ENCODE measurements at regions not wholly inside any gene's neighbourhood (a gene's known extent, or its start where the extent isn't known, plus 50 kb on each side); places are given as distances from the start of the nearest gene placed in this dataset.

- Histone ChIP-seq H3K27me3 (ENCODE audit: control insufficient read depth, insufficient read depth, low read length) (no peaks in the 10 kb centered on the region), H3K9me3 (ENCODE audit: control insufficient read depth, insufficient read depth, low read length) (no peaks in the 10 kb centered on the region), H3K4me3 (ENCODE audit: low read depth, low read length) (no peak overlapping the region), H3K27ac (ENCODE audit: low read depth, low read length) (no peak overlapping the region)
- CTCF ChIA-PET = no interaction called here
- TF ChIP-seq CTCF (IDR thresholded peaks at IDR 0.05; ENCODE audit: low read depth, low read length) = no peak
- no peak for DNase-seq (ENCODE audit: low read depth, low spot score)
- POLR2A ChIA-PET = no interaction called here
Observed at GRCh38 chr20:7657569-7657968, 282.7 kb downstream of the HAO1 start.

DNA sequence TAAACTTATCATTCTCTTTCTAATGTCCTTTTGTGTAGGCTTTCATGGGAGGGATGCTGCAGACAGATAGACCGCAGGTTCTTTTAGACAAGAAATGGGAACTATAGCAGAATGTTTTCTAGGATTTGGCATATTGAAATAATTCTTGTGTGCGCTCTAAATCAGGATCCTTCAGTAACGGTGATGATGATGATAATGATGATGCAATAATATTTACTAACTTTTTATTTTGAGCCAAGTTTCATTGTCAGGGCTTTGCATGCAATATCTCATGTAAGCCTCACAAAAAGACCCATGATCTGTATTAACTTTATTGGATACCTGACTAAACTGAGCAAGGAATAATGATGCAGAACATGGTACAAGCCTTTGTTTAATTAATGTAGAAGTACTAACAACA lies 280.1 kb downstream of the HAO1 start:
- H3K27me3 ChIP-seq (ENCODE audit: control insufficient read depth, insufficient read depth, low read length) = no peaks in the 10 kb centered on the region
- CTCF ChIA-PET = no interaction called here
- POLR2A ChIA-PET = no interaction called here
- no peak overlapping the region for H3K27ac ChIP-seq (ENCODE audit: low read depth, low read length)
- no peak overlapping the region for H3K4me3 ChIP-seq (ENCODE audit: low read depth, low read length)
- no peak for TF ChIP-seq CTCF (IDR thresholded peaks at IDR 0.05; ENCODE audit: low read depth, low read length)
- DNase-seq (ENCODE audit: low read depth, low spot score) = no peak
- H3K9me3 ChIP-seq (ENCODE audit: control insufficient read depth, insufficient read depth, low read length) = no peaks in the 10 kb centered on the region; the same call in 1 of the 2 replicates

DNA sequence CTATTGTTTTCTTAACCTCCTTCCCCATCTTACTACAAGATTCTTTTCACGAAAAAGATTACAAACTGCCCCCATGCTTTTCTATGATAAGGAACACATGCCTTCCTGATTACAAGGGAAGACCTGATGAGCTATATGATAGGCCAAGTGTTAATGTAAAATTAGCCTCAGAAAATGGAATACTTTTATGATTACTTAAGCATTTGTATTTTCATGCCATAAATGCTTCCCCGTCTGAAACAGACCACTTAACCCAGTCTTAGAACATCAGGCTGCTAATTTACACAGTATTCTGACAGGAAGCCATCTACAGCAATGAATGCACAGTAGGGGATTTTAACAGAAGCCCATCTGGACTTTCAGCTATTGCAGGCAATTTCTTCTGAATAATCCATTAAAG lies 274.9 kb downstream of the HAO1 start:
- CTCF ChIA-PET = no interaction called here
- no peak for DNase-seq (ENCODE audit: low read depth, low spot score)
- no peak for TF ChIP-seq CTCF (IDR thresholded peaks at IDR 0.05; ENCODE audit: low read depth, low read length)

DNA sequence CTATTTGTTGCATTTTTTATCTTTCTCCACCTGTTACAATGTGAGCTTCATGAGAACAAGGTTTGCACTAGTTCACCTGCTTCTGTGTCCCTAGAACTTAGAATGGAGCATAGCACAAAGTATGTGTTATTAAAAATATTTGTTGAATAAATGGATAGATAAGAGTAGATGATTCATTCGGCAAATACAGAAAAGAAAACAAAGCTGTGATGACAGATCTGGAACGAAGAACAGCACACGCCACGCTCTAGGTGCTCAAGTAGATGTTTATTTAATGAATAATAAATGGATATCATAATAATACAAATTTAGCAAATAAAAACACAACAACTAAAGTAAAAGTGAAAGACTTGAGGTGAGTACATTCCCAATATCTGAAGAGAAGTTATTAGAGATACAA lies 273.1 kb downstream of the HAO1 start:
- ChIA-PET POLR2A (no interaction called here), CTCF (no interaction called here)
- H3K9me3 ChIP-seq (ENCODE audit: control insufficient read depth, insufficient read depth, low read length) = no peaks in the 10 kb centered on the region; the same call in 1 of the 2 replicates
- TF ChIP-seq CTCF (IDR thresholded peaks at IDR 0.05; ENCODE audit: low read depth, low read length) = no peak
- H3K27me3 ChIP-seq (ENCODE audit: control insufficient read depth, insufficient read depth, low read length) = no peaks in the 10 kb centered on the region
- no peak overlapping the region for H3K4me3 ChIP-seq (ENCODE audit: low read depth, low read length)
- no peak overlapping the region for H3K27ac ChIP-seq (ENCODE audit: low read depth, low read length)
- DNase-seq (ENCODE audit: low read depth, low spot score) = no peak

More for the DNA sequence above, 274.9 kb downstream of the HAO1 start:
- POLR2A ChIA-PET = no interaction called here
- H3K4me3 ChIP-seq (ENCODE audit: low read depth, low read length) = no peak overlapping the region
- H3K27ac ChIP-seq (ENCODE audit: low read depth, low read length) = no peak overlapping the region
- no peaks in the 10 kb centered on the region; the same call in 1 of the 2 replicates for H3K9me3 ChIP-seq (ENCODE audit: control insufficient read depth, insufficient read depth, low read length)
- no peaks in the 10 kb centered on the region for H3K27me3 ChIP-seq (ENCODE audit: control insufficient read depth, insufficient read depth, low read length)

DNA sequence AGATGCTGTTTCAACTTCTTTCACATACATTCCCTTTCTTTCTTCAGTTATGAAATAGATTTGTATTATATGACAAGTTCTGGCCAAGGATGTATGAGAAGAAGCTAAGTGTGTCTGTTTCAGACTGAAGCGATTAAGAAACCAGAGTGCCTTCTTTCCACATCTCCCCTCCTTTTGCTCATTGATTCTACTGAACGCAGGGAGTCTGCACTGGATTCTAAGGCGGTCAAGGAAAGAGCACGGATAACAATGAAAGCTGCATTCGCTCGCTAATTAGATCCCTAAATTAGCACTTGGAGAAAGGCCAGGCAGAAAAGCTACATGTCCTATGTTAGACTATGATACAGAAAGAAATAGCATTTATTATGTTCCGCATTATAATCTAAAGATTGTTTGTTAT lies 267.7 kb downstream of the HAO1 start:
- DNase-seq (ENCODE audit: low read depth, low spot score) = no peak
- ChIA-PET CTCF (no interaction called here), POLR2A (no interaction called here)
- no peak for TF ChIP-seq CTCF (IDR thresholded peaks at IDR 0.05; ENCODE audit: low read depth, low read length)
- H3K27me3 ChIP-seq (ENCODE audit: control insufficient read depth, insufficient read depth, low read length) = no peaks in the 10 kb centered on the region
- no peak overlapping the region for H3K27ac ChIP-seq (ENCODE audit: low read depth, low read length)
- H3K9me3 ChIP-seq (ENCODE audit: control insufficient read depth, insufficient read depth, low read length) = no peaks in the 10 kb centered on the region
- H3K4me3 ChIP-seq (ENCODE audit: low read depth, low read length) = no peak overlapping the region
